Skeletal muscle cell (primary cell): ENCODE measurements at regions not wholly inside any gene's neighbourhood (a gene's known extent, or its start where the extent isn't known, plus 50 kb on each side); places are given as distances from the start of the nearest gene placed in this dataset.
"Not testable (repeated sequence)": the region's sequence is repeated elsewhere in the genome, so short reads cannot be mapped to it uniquely, and the experiment has no call there.

Experiments
- DNase-seq: peaks from one replicate; pipeline ENCODE4 v3.0.0-alpha.2; 2010; ENCODE audit warnings: low read depth
- H3K4me3 ChIP-seq: 2 replicates; pipeline ENCODE4 v1.5.1; 2011; ENCODE audit warnings: low read depth, mild to moderate bottlenecking, control low read depth, low read length, moderate library complexity

- DNase-seq = no peak
Measured at GRCh38 chr6:145266432-145267075, 468.8 kb downstream of the EPM2A start.

GRCh38 chr6:145267076-145267867 lies 468.0 kb downstream of the EPM2A start:
- no peak overlapping the region for H3K4me3 ChIP-seq
- DNase-seq = no peak

More at GRCh38 chr6:145266432-145267075, 468.8 kb downstream of the EPM2A start:
- no peak overlapping the region for H3K4me3 ChIP-seq

- no peak overlapping the region for H3K4me3 ChIP-seq
- DNase-seq = no peak
Measured at GRCh38 chr6:145270464-145270863, 464.9 kb downstream of the EPM2A start.

GRCh38 chr6:145271040-145271439 lies 464.3 kb downstream of the EPM2A start:
- no peak for DNase-seq
- H3K4me3 ChIP-seq = no peak overlapping the region

GRCh38 chr6:145271577-145271976 lies 463.7 kb downstream of the EPM2A start:
- H3K4me3 ChIP-seq = no peak overlapping the region
- no peak for DNase-seq

- DNase-seq = no peak
- H3K4me3 ChIP-seq = no peak overlapping the region
Measured at GRCh38 chr6:145272246-145272645, 463.1 kb downstream of the EPM2A start.

GRCh38 chr6:145273136-145273535 lies 462.2 kb downstream of the EPM2A start:
- H3K4me3 ChIP-seq = no peak overlapping the region
- DNase-seq = no peak

GRCh38 chr6:145274083-145274482 lies 461.2 kb downstream of the EPM2A start:
- no peak for DNase-seq
- H3K4me3 ChIP-seq = no peak overlapping the region

- no peak for DNase-seq
- no peak overlapping the region for H3K4me3 ChIP-seq
Measured at GRCh38 chr6:145275019-145275418, 460.3 kb downstream of the EPM2A start.

- no peak overlapping the region for H3K4me3 ChIP-seq
- no peak for DNase-seq
Measured at GRCh38 chr6:145275787-145276186, 459.5 kb downstream of the EPM2A start.

GRCh38 chr6:145276756-145277155 lies 458.6 kb downstream of the EPM2A start:
- no peak for DNase-seq
- no peak overlapping the region for H3K4me3 ChIP-seq

GRCh38 chr6:145277358-145278086 lies 457.8 kb downstream of the EPM2A start:
- no peak overlapping the region for H3K4me3 ChIP-seq
- DNase-seq = no peak

GRCh38 chr6:145278163-145278807 lies 457.0 kb downstream of the EPM2A start:
- no peak for DNase-seq
- H3K4me3 ChIP-seq = no peak overlapping the region

- no peak overlapping the region for H3K4me3 ChIP-seq
- DNase-seq = no peak
Measured at GRCh38 chr6:145279551-145279950, 455.8 kb downstream of the EPM2A start.

- no peak overlapping the region for H3K4me3 ChIP-seq
- DNase-seq = no peak
Measured at GRCh38 chr6:145279993-145280392, 455.3 kb downstream of the EPM2A start.

GRCh38 chr6:145283209-145283608 lies 452.1 kb downstream of the EPM2A start:
- not testable (repeated sequence) for H3K4me3 ChIP-seq, DNase-seq

- no peak overlapping the region for H3K4me3 ChIP-seq
- no peak for DNase-seq
Measured at GRCh38 chr6:145283856-145284255, 451.5 kb downstream of the EPM2A start.

- no peak for DNase-seq
- no peak overlapping the region for H3K4me3 ChIP-seq
Measured at GRCh38 chr6:145286916-145287315, 448.4 kb downstream of the EPM2A start.

- H3K4me3 ChIP-seq = no peak overlapping the region
- no peak for DNase-seq
Measured at GRCh38 chr6:145289573-145289972, 445.7 kb downstream of the EPM2A start.

- H3K4me3 ChIP-seq = no peak overlapping the region
- DNase-seq = no peak
Measured at GRCh38 chr6:145290122-145290521, 445.2 kb downstream of the EPM2A start.
